GM19467 (cell line): ENCODE measurements at regions not wholly inside any gene's neighbourhood (a gene's known extent, or its start where the extent isn't known, plus 50 kb on each side); places are given as distances from the start of the nearest gene placed in this dataset.

Experiments used
- ATAC-seq: cut with Tn5 transposase; IDR thresholded peaks from one replicate; pipeline ENCODE4 v1.9.1; 2021; ENCODE audit warnings: mild to moderate bottlenecking, moderate library complexity; ENCODE audit not compliant: unreplicated experiment

DNA sequence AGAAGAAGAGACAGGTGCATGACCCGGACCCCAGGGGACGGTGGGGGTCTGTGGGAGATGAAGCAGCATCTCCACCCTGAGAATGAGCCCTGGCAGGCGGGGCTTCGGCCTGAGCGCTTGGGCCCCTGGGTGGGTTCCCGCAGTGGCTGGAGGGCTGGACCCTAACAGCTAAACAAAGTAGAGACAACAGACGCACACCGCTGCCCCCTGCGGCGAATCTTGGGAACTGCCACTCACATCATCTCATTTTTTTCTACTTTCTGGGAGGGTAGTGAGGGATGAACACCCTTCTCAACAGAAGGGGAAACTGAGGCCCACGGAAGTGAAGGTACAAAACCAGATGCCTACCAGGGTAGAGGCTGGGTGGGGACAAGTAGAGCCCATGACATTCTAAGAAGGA, 104.7 kb downstream of the RFLNA start:
- ATAC-seq, result no peak

DNA sequence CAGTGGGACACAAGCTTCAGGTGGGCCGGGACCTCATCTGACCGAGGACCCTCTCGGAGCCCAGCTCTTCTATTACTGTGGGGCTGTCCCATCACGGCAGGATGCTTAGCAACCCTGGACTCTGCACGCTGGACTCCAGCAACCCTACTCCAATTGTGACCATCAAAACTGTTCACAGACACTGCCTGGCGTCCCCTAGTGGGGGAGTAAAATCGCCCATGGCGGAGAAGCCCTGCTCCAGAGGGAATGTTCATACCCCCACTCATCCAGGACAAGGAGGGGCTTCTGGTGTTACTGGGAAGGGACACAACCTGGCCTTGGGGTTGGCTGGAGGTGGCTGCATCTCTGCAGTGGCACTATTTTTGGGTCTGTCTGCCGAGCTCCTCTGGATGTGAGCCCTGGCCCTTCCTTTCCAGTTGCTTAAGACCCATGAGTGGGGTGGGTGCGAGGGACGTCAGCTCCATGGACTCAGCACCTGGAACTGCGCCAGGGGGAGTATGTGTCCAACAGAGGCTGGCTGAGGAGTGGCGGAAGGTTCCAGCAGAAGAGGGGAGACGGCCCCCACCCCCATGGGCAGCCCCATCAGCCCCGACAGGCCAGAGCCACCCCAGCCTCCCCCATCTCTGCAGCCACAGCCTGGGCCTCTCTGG, 103.8 kb downstream of the RFLNA start:
- no peak for ATAC-seq

- ATAC-seq, result no peak
Observed at GRCh38 chr12:124397807-124398577, 103.1 kb downstream of the RFLNA start.

DNA sequence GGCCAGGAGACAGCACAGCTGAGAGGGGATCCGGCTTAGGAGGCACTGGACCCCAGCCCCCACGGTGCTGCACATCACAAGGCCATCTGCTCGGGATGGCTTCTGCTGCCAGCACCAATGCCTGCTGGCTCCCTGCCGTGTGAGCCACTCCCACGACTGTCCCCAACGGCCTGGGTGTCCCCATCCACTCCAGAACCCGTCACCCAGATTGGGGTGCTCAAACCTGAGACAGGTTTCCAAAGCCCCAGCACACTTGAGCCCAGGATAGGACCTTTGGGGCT, 102.4 kb downstream of the RFLNA start:
- no peak for ATAC-seq

DNA sequence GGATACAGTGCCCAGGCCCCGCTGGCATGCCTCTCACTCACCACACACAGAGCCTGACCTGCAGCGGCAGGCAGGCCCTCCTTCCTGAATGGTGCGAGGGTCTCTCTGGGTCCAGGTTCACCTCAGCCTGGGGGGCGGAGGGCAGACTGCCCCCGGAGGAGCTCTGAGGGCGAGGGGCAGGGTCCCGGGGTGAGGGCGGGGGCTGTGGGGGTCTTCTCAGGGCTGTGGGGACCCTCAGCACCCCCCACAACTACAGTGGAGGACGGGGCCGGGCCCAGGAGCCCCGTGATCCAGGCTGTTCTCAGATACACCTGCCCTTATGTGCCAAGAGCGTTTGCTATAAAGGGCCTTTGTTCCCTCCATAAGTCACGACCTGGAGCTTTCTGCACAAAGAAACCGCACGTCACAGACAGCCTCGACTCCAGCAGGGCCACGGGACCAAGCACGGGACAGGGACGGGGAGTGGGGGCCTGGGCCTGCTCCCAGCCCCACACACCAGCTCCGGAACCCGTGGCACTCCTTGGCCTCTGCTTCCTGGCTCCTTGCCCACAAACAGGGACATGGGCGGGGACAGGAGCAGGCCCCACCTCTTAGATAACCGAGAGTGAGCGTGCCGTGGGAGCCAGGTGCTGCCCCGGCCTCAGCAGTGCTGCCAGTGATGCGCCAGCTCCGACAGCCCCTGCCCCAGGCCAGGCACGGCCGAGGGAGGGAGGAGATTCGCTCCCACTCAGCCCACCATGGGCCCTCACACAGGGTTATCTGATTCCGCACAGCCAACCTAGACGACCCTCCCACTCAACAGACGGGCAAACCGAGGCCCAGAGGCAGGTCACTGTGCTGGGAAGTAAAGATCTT, 101.9 kb downstream of the RFLNA start:
- ATAC-seq, result no peak

GRCh38 chr12:124395986-124396385, 101.1 kb downstream of the RFLNA start:
- ATAC-seq, result no peak

DNA sequence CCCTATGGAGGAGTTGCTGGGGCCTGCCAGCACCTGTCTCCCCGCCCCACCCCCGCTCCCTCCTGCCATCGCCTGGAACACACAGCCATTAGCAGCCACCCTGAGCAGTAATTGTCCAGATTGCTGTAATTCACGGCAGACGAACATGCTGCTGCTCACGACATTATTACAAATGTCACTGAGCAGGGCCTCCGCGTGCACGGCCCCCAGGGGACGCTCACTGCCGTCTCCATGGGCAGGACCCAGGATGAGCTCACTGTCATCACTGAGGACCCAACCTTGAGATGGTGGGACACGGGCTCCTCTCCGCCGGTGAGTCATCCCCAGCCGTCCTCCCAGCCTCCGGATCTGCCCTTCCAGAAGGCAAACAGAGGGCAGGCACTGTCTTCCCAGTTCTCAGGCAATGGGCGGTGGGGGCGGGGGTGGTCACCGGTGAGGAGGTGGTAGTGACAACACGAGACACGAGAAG, 100.4 kb downstream of the RFLNA start:
- no peak for ATAC-seq

- no peak for ATAC-seq
Observed at GRCh38 chr12:124394462-124395128, 99.7 kb downstream of the RFLNA start.

GRCh38 chr12:124393831-124394230, 98.9 kb downstream of the RFLNA start:
- ATAC-seq, result no peak

GRCh38 chr12:124393414-124393790, 98.5 kb downstream of the RFLNA start:
- no peak for ATAC-seq

GRCh38 chr12:124392667-124393413, 97.9 kb downstream of the RFLNA start:
- no peak for ATAC-seq

- ATAC-seq, result no peak
Observed at GRCh38 chr12:124392271-124392666, 97.4 kb downstream of the RFLNA start.

DNA sequence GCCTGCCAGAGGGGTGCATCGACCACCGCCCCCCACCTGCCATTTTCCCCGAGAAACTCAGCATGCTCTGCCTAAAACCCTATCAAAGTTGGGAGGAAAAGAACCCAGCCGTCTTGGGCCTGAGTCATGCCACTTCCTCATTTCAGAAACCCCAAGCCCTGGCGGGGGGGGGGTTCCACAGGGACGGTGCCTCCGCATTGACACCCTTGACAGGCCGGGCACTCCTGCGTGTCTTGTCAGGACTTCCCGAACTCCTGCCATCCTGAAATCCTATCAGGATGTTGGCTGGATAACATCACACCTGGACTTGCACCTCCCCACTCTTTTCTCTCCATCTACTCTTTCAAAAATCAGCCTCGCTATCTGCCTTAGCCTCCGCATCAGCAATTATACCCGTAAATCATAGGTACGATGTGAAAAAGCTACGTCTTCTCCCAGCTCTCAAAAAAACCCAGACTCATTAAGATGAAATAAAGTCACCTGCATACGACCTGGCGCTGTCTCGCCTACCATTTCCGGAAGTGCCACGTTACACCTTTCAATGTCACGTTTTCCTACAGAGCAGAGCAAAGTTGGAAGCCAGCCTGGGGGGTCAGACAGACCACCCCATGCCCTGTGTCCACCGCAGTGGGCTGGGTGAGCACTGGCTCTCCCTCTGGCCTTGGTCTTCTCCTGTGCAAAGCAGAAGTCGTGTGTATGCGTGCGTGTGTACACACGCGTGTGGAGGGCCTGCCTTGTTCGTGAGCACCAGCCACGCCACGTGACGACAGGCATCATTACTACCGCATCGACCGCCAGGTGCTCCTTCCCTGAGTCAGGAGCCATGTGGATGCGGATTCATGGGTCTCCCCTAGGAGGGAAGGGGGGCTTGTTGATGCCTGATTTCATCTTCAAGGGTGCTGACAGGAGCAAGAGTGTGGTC, 96.7 kb downstream of the RFLNA start:
- no peak for ATAC-seq

DNA sequence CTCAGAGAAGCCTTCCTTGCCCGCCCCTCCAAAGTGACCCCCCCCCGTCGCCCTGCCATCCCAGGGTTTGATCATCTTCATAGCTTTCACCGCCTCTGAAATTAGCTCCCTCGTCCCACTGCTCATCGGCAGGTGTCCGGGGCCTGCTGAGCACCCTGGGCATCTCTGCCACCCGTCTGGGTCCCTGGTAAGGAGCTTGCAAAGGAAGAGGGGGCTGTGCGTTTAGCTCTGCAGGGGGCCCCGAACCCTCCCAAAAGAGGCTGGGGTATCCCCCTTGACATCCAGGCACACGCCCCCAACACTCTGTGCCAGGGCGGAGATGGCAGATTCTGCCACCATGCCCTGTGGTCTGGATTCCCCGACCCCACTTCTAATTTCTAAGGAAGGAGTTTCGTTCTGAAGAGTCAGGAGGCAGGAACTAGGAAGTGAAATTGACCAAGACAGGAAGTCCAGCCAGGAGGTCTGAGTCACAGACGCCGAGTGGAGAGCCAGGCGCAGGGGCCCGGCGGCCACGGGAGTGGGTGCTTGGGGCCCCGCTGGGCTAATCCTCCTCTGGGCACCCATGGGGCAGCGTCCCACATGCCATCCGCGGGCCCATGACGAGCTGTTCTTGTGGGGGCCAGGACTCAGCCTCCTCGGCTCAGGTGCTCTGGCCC, 95.7 kb downstream of the RFLNA start:
- no peak for ATAC-seq

- ATAC-seq, result no peak
Observed at GRCh38 chr12:124389725-124390441, 95.0 kb downstream of the RFLNA start.

DNA sequence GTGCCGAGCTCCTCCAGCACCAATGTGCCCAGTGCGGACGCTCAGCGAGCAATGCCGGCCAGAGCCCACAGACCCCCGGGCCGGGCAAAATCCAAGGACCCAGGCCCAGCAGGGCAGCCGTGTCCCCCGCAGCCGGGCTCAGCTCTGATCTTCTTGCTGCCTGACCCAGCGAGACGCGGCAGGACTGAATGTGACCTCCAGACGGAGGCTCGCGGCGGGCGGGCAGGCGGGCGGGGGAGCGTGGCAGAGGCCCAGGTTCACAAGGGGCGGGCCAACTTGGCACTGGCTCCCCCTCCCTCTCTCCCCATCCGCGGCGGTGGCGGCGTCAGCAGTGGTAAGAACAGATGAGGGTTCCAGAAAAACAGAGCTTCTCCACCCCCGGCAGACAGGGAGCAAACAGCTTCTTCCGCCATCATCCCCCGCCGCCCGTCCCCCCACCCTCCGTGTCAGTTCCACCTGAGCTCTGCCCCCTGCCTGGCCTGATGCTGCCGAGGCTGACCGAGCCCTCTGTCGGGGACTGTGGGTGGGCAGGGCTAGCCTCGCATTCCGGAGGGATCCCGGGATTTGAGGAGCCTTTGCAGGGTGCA, 94.3 kb downstream of the RFLNA start:
- ATAC-seq, result no peak

GRCh38 chr12:124388679-124389137, 93.8 kb downstream of the RFLNA start:
- no peak for ATAC-seq
